Nephron progenitor cell (in vitro differentiated cells): ENCODE measurements at regions not wholly inside any gene's neighbourhood (a gene's known extent, or its start where the extent isn't known, plus 50 kb on each side); places are given as distances from the start of the nearest gene placed in this dataset.

Experiments used
- DNase-seq: peaks from one replicate; pipeline ENCODE4 v3.0.0; 2021
- H3K27ac Mint-ChIP-seq: 2 replicates; pipeline ENCODE4 v1.8.0; 2021; ENCODE audit warnings: mild to moderate bottlenecking, moderate library complexity, mixed read lengths
- H3K27me3 Mint-ChIP-seq: 2 replicates; pipeline ENCODE4 v1.8.0; 2021; ENCODE audit warnings: mild to moderate bottlenecking, low read depth, mixed read lengths; ENCODE audit not compliant: poor library complexity
- H3K36me3 Mint-ChIP-seq: 2 replicates; pipeline ENCODE4 v1.8.0; 2021; ENCODE audit warnings: low read depth, mixed read lengths
- H3K4me1 Mint-ChIP-seq: 2 replicates; pipeline ENCODE4 v1.8.0; 2021; ENCODE audit warnings: mixed read lengths
- H3K4me3 Mint-ChIP-seq: 2 replicates; pipeline ENCODE4 v1.8.0; 2021; ENCODE audit warnings: mild to moderate bottlenecking, moderate library complexity, mixed read lengths
- H3K9me3 Mint-ChIP-seq: 2 replicates; pipeline ENCODE4 v1.8.0; 2021; ENCODE audit warnings: mild to moderate bottlenecking, moderate library complexity, mixed read lengths
- TF ChIP-seq, protein P1 (sequence below): fragments of 200-600 bp; sonication (generic); IDR thresholded peaks from 2 replicates; pipeline ENCODE4 v1.5.0; 2021; ENCODE audit warnings: antibody characterized with exemption

DNA sequence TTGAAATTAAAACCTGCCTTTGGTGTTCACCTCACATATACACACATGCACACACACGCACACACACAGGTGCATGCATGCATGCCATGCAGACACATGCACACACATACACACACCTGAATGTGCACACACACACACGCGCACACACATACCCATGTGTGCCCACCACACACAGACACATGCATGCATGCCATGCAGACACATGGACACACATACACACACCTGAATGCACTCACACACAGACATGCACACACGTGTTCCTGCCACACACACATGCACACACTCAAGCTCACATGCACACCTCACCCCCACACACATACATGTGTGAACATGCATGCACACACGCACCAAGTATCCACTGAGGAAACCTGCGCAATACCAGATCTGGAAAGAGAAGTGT is 136.4 kb downstream of the KLF6 start:
- Mint-ChIP-seq H3K4me1 (no peaks in the 10 kb centered on the region), H3K4me3 (no peak overlapping the region), H3K36me3 (no peaks in the 10 kb centered on the region), H3K9me3 (no peaks in the 10 kb centered on the region), H3K27ac (no peak overlapping the region), H3K27me3 (peaks cover 4% of the 10 kb centered on the region)
- TF ChIP-seq, protein P1, sequence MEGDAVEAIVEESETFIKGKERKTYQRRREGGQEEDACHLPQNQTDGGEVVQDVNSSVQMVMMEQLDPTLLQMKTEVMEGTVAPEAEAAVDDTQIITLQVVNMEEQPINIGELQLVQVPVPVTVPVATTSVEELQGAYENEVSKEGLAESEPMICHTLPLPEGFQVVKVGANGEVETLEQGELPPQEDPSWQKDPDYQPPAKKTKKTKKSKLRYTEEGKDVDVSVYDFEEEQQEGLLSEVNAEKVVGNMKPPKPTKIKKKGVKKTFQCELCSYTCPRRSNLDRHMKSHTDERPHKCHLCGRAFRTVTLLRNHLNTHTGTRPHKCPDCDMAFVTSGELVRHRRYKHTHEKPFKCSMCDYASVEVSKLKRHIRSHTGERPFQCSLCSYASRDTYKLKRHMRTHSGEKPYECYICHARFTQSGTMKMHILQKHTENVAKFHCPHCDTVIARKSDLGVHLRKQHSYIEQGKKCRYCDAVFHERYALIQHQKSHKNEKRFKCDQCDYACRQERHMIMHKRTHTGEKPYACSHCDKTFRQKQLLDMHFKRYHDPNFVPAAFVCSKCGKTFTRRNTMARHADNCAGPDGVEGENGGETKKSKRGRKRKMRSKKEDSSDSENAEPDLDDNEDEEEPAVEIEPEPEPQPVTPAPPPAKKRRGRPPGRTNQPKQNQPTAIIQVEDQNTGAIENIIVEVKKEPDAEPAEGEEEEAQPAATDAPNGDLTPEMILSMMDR = no peak
- no peak for DNase-seq

GRCh38 chr10:3648170-3648569 is 136.8 kb downstream of the KLF6 start:
- H3K27ac Mint-ChIP-seq = no peak overlapping the region
- TF ChIP-seq, protein P1 = no peak
- no peaks in the 10 kb centered on the region for H3K4me1 Mint-ChIP-seq
- no peaks in the 10 kb centered on the region for H3K36me3 Mint-ChIP-seq
- H3K9me3 Mint-ChIP-seq = peaks cover 2% of the 10 kb centered on the region
- DNase-seq = no peak
- H3K4me3 Mint-ChIP-seq = no peak overlapping the region
- H3K27me3 Mint-ChIP-seq = peaks cover under 1% of the 10 kb centered on the region

- Mint-ChIP-seq H3K4me3 (no peak overlapping the region), H3K27ac (no peak overlapping the region), H3K27me3 (no peaks in the 10 kb centered on the region), H3K9me3 (peaks cover 6% of the 10 kb centered on the region), H3K4me1 (no peaks in the 10 kb centered on the region), H3K36me3 (no peaks in the 10 kb centered on the region)
- TF ChIP-seq, protein P1 = no peak
- DNase-seq = no peak
Observed at GRCh38 chr10:3647074-3647473, 137.9 kb downstream of the KLF6 start.

DNA sequence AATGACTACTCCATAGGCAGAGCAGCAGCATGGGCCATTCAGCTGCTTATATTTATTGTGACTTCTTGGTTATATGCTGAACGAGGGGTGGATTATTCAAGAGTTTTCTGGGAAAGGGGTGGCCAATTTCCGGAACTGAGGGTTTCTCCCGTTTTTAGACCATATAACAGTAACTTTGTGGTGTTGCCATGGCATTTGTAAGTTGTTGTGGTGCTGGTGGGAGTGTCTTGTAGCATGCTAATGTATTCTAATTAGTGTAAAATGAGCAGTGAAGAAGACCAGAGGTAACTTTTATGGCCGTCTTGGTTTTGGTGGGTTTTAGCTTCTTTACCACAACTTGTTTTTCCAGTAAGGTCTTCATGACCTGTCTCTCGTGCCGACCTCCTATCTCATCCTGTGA is 139.6 kb downstream of the KLF6 start:
- no peak overlapping the region for H3K27ac Mint-ChIP-seq
- H3K36me3 Mint-ChIP-seq = no peaks in the 10 kb centered on the region
- H3K4me3 Mint-ChIP-seq = no peak overlapping the region
- H3K9me3 Mint-ChIP-seq = peaks cover 8% of the 10 kb centered on the region
- no peaks in the 10 kb centered on the region for H3K4me1 Mint-ChIP-seq
- H3K27me3 Mint-ChIP-seq = peaks cover 4% of the 10 kb centered on the region
- TF ChIP-seq, protein P1 = no peak
- DNase-seq = no peak

DNA sequence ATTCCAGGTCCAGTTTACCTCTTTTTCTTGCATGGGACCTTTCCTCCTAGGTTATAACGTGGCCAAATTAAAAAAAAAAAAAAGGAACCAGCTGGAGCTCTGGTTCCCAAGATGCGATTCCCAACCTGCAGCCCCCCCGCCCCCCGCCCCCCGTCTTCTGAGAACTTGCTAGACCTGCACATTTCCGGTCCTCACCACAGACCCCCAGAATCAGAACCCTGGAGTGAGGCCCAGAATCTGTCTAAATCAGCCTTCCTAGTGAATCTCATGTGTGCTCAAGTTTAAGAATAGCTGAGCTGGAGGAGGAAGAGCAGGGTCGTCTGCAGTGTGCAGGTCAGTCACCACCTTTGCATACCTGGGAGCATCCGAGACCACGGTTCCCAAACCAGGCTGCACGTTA is 144.2 kb downstream of the KLF6 start:
- H3K36me3 Mint-ChIP-seq = no peaks in the 10 kb centered on the region
- no peak overlapping the region for H3K27ac Mint-ChIP-seq
- H3K9me3 Mint-ChIP-seq = peaks cover 8% of the 10 kb centered on the region
- H3K4me3 Mint-ChIP-seq = no peak overlapping the region
- no peak for DNase-seq
- peaks cover 8% of the 10 kb centered on the region for H3K4me1 Mint-ChIP-seq
- TF ChIP-seq, protein P1 = no peak
- peaks cover 6% of the 10 kb centered on the region for H3K27me3 Mint-ChIP-seq

DNA sequence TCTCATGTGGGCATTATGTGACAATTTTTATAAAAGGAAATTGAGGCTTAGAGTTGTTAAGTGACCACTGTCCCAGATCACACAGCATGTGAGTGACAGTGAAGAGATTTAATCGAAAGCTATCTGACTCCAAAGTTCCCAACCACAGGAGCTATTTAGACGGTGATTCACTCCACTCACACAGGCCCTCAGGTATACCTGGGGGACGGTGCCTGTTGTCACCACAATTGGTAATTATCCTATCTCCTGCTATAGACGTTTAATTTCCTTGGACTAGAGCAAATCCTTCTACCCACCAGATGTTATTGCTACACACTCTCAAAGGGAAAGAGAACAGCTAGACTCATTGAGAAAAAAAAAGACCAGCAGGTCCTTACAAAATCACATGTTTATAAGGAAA is 145.5 kb downstream of the KLF6 start:
- H3K4me3 Mint-ChIP-seq = no peak overlapping the region
- DNase-seq = no peak
- no peaks in the 10 kb centered on the region for H3K36me3 Mint-ChIP-seq
- peaks cover 6% of the 10 kb centered on the region for H3K27me3 Mint-ChIP-seq
- TF ChIP-seq, protein P1 = no peak
- H3K9me3 Mint-ChIP-seq = peaks cover 8% of the 10 kb centered on the region
- H3K27ac Mint-ChIP-seq = no peak overlapping the region
- peaks cover 8% of the 10 kb centered on the region for H3K4me1 Mint-ChIP-seq
